GM21390 (cell line): ENCODE measurements at regions not wholly inside any gene's neighbourhood (a gene's known extent, or its start where the extent isn't known, plus 50 kb on each side); places are given as distances from the start of the nearest gene placed in this dataset.
"Not testable (repeated sequence)": the region's sequence is repeated elsewhere in the genome, so short reads cannot be mapped to it uniquely, and the experiment has no call there.

ENCODE experiments used
- ATAC-seq: cut with Tn5 transposase; IDR thresholded peaks from one replicate; pipeline ENCODE4 v1.9.1; 2021; ENCODE audit not compliant: unreplicated experiment

- not testable (repeated sequence) for ATAC-seq
Observed at GRCh38 chr9:78172610-78173009, 63.3 kb upstream of the CEP78 start.

GRCh38 chr9:78171651-78172050 lies 64.2 kb upstream of the CEP78 start:
- ATAC-seq = no peak

GRCh38 chr9:78169125-78169524 lies 66.8 kb upstream of the CEP78 start:
- no peak for ATAC-seq

GRCh38 chr9:78167356-78167755 lies 68.5 kb upstream of the CEP78 start:
- ATAC-seq = no peak

- ATAC-seq = no peak
Observed at GRCh38 chr9:78163834-78164233, 72.0 kb upstream of the CEP78 start.

GRCh38 chr9:78158286-78158685 lies 77.6 kb upstream of the CEP78 start:
- ATAC-seq = no peak

- ATAC-seq = no peak
Observed at GRCh38 chr9:78150983-78151356, 84.9 kb upstream of the CEP78 start.

GRCh38 chr9:78150312-78150982 lies 85.4 kb upstream of the CEP78 start:
- no peak for ATAC-seq

GRCh38 chr9:78149702-78150291 lies 86.1 kb upstream of the CEP78 start:
- ATAC-seq = no peak

GRCh38 chr9:78146241-78146640 lies 89.6 kb upstream of the CEP78 start:
- no peak for ATAC-seq

- no peak for ATAC-seq
Observed at GRCh38 chr9:78144663-78145377, 91.1 kb upstream of the CEP78 start.

- no peak for ATAC-seq
Observed at GRCh38 chr9:78144008-78144381, 91.9 kb upstream of the CEP78 start.

GRCh38 chr9:78143281-78144007 lies 92.4 kb upstream of the CEP78 start:
- ATAC-seq = no peak

GRCh38 chr9:78142264-78142663 lies 93.6 kb upstream of the CEP78 start:
- ATAC-seq = not testable (repeated sequence)

- ATAC-seq = no peak
Observed at GRCh38 chr9:78133751-78134150, 102.1 kb upstream of the CEP78 start.

- ATAC-seq = no peak
Observed at GRCh38 chr9:78132701-78133058, 101.1 kb upstream of the GNAQ start.

GRCh38 chr9:78131969-78132700 lies 100.5 kb upstream of the GNAQ start:
- ATAC-seq = no peak

GRCh38 chr9:78130853-78131252 lies 99.2 kb upstream of the GNAQ start:
- ATAC-seq = no peak

- no peak for ATAC-seq
Observed at GRCh38 chr9:78130004-78130403, 98.4 kb upstream of the GNAQ start.

GRCh38 chr9:78127279-78128225 lies 95.9 kb upstream of the GNAQ start:
- ATAC-seq = no peak
